Stimulated activated CD8-positive, alpha-beta memory T cell treated with anti-CD3 and anti-CD28 coated beads, Interleukin-4, amount 100 ng/mL, for 24 hours (primary cell): ENCODE measurements at regions not wholly inside any gene's neighbourhood (a gene's known extent, or its start where the extent isn't known, plus 50 kb on each side); places are given as distances from the start of the nearest gene placed in this dataset.

Experiments used
- DNase-seq: peaks from one replicate; pipeline ENCODE4 v3.0.0-alpha.2; 2020; ENCODE audit warnings: low read depth

DNA sequence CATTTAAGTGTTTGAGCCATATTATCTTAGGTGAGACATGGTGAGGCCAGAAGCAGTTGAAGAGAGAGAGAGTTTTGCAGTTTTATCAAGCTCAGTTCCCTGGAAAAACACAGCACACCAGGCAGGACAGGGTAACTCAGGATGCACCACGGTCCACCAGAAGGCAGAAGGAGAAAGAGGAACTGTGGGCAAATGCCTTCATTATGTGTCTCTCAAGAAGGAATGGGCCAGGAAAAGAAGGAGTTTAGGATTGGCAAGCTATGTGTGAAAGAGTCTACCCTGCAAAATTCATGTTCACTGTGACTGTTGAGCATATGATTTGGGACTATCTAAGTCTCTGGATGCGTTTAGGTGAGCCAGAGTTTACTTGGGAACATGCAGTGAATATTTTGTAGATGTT, 934.5 kb upstream of the MIR17HG start:
- no peak for DNase-seq

DNA sequence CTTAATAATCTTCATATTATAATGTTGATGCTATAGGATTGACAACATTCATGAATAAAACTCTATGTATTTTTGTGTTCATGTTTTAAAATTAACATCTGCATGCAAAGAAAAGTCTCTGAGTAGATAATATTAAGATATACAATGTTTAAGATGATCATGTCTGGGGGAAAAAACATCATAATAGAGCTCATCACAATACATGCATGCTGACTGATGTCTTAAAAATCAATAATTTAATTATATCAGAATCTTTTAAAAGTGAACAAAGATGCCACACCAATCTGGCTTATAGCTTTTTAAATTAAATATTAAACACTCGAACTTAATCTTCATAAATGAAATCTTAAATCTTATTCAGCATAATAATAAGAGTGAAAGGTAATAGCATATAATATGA, 933.9 kb upstream of the MIR17HG start:
- no peak for DNase-seq

DNA sequence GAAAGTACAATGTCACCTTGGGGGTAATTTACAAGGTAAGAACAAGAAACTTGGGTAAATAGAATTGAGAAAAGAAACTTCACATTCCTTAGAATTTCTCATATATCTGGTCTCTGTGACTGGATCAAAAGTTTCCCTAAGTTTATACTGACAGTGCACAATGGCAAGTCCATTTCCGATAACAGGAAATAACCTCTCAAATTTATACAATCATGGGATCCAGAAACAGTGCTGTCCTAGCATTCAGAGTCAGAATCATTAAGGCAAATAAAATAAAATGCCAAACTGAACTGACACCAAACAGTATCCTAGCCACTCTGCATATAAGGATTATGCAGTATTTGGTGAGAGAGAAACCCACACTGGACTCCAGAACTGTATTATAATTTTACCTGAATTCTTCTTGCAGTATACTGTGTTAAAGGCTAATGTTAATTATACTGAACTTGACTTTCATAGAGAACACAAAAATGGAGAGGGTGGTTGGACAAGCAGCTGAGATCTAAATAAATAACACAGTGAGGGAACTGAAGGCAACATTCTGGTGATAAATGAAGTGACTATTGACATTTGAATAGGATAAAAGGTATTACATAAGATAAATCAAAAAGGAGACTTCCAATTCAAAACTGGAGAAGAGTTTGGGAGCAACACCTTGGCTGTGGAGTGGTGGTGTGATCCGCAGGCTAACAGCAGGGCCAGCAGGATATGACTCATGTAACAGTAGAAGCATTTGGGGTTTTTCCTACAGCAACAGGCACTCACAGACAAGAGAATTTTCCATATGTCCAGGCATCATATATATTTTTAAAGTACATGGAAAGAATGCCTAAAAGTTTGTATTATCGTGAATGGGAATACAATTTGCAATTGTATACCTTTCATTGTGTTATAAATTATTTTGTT, 932.5 kb upstream of the MIR17HG start:
- no peak for DNase-seq

DNA sequence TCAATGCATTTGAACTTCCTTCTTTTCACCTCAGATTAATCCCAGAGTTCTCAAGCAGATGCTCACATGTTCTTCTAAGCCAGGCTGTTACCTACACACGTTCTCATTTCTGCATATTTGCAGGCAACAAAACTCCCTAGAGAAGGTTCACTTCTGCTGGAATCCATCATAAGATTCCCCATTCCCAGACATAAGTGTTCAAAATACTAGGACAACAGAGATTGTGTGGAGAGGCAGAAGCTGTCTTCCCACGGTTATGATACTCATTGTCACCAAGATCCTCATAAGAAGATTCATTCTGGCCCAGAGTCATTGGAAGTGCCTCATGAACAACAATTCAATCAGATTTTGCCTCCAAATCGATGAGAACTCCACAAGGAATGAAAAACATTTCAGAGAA, 931.6 kb upstream of the MIR17HG start:
- no peak for DNase-seq

DNA sequence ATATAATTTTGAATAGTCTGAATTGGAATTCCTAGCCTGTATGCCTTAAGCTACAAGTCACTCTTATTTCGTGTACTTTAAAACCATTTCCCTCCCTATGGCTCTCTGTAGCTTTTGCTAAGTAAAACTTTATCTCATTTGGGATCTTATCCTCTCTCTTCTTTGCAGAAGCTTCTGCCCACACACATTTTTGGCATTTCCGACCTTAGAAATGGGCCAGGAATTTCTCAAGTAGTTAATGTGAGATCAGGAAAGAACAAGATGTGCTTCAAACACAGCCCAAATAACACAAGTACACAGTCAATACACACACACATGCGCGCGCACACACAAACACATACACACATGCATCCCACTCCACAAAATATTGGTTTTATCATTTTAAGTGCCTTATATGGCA, 931.0 kb upstream of the MIR17HG start:
- no peak for DNase-seq

DNA sequence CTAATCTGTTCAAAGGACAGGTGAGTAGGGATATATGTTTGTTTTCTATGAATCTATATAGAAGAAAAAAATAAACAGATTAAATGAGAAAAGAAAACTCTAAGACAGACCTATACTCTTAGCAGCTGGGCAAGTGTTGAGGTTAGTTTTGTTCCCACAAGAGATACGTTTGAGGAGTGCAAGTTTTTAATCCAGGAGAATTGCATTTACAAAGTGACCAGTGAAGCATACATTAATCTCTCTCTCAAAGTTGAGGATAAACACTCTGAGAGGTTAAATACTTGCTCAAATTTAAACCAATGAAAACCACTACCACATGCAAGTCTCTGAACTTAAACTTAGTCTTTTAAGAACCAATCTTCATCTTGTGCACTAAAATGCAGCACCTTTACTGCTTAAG, 930.5 kb upstream of the MIR17HG start:
- DNase-seq = no peak

DNA sequence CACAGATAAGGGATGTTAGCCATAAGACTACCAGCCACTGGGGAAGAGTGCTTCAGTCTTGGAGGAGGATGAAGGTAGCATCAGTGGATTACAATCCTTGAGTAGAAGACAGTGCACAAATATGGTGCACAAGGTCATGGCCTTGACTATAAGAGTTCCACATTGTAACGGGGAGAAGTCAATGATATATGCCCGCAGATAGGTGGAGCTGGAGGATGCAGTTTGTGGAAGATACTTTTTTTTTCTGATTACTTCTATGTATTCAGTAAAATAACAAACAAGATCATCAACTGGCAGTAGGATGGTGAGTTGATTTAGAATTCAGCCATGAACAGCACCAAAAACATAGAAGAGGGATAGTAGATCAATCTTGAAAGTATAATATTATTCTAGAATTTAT, 926.8 kb upstream of the MIR17HG start:
- DNase-seq = no peak

DNA sequence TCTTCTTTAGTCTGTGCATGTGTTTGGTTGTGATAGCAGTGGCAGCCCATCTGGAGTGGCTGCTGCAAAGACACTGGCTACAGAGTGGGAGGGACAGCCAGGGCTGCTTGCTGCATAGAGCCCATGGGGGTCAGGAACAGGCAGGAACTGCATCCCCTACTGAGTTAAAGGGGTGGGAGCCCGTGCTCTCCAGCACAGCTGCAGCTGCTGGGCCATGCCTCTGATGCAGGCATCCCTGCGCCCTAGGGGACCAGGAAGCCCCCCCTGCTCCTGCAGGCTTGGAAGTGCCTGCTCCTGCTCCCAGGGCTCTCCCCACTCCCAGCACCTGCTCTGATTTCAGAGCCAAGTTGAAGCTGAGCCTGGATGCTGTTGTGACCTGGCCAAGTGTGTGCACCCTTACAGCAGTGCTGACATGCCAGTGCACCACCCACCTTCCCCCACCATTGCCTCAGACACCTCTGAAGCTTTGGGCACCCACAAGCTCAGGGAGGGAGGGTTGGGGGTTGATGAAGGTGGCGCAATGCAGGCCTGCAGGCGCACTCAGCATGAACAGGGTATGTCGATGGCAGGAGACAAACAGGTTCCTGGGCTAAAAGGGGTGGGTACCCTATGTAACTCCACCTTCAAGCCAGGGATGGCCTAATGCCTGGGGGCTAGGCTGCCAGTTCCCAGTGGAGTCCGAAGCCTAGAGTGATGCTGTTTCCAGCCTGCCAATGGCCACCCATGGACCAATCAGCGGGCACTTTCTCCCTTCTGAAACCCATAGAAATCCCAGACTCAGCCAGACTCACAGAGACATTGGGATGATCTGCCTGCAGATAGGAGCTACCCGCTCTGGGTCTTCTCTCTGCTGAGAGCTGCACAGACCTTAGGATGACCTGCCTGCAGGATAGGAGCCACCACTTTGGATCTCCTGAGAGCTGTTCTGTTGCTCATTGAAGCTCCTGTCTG, 919.9 kb upstream of the MIR17HG start:
- DNase-seq = no peak

DNA sequence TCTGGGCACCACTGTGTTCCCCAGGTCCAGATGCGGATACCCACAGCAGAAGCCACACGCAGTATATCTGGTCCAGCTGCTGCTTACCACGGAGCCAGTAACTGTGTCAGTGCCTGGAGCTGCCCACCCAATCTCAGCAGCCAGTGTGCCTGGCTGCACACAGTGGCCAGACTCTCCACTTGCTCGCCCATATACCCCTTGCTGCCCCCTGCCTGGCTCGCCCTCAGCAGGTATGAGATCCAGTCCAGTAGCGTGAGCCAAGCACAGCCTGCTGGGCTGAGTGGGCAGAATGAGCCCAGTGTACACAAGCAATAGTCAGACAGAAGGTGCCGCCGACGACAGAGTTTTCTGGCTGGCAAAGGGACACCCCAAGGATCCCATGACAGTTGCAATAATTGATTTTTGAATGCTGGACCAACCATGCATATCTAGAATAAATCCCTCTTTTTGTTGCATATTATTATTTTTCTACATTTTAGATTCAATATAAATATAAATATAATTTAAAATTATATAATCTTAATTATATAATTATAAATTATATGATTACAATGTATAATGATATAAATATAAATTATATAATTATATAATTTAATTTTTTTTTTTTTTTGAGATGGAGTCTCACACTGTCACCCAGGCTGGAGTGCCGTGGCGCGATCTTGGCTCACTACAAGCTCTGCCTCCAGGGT, 918.8 kb upstream of the MIR17HG start:
- no peak for DNase-seq

DNA sequence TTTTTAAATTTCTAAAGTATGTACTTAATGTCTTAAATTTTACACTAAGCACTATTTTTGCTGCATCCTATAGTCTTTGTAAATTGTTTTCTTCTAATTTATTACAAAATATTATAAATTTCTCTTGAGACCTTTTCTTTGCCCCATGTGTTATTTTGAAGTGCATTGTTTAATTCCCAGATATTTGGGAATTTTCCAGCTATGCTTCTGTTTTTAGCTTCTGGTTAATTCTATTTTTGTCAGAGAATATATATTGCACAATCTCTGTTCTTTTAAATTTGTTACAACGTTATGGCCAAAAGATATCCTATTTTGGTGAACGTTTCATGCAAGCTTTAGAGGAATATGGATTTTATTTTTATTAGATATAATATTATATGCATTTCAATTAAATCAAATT, 917.4 kb upstream of the MIR17HG start:
- no peak for DNase-seq

DNA sequence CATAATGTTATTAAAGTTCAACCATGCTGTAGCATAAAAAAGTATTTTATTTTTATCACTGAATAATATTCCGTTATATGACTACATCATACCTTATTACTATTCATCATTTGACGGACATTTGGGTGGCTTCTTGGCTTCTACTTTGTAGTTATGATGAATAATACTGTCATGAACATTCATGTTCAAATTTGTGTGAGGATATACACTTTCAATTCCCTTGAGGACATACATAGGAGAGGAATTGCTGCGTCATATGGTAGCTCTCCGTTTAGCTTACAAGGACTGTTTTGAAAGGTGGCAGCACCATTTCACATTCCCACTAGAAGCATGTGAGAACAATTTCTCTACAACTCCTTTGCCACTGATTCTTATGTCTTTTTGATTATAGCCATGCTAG, 910.8 kb upstream of the MIR17HG start:
- DNase-seq = no peak

DNA sequence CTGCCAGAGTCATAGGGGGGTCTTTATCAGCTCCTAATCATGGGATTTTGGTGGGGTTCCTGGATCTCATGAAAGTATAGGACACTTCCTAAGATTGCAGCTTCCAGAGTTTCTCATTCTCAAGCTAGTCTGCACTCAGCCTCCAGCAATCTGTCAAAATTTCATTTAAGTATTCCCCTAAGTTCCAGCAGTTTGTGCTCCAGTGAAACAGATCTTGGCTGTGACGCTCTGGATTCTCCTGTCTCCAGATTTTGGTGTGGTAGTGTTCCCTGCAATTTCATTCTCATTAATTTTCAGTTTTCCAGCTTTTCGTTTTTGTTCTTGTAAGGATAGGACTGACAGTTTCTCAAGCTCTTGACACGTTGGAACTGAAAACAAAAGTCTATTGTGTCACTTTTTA, 908.9 kb upstream of the MIR17HG start:
- DNase-seq = no peak

DNA sequence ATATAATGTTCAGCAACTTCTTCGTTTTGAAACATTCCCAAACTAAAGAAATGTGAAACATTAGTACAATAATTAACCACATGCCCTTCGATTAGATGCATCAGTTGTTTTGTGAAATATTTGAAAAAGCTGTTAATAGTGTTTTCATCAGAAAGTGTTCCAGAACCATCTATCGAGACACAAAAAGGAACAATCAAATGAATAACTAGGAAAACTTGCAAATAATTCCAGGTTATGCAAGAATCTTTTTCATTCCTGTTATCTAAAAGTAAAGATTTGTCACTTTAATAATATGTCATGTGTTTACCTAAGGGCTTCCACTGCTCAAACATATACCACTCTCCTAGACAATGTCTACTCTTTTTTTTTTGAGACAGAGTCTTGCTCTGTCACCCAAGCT, 904.2 kb upstream of the MIR17HG start:
- no peak for DNase-seq

DNA sequence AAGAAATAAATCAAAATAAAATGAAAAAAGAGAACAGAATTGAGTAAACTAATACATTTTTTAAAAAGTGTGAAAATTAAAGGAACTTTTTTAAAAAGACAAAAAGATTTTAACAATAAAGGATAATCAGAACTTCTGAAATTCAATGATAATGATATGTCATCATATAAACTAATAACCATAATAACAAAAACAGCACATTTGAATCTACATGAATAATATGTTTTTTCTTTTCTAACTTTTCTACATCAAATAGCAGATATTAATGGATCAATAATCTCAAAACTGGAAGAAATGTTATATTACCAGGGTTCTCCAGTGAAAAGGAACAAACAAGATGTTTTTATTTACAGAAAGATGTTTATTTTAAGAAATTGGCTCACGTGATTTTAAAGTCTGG, 903.3 kb upstream of the MIR17HG start:
- no peak for DNase-seq

DNA sequence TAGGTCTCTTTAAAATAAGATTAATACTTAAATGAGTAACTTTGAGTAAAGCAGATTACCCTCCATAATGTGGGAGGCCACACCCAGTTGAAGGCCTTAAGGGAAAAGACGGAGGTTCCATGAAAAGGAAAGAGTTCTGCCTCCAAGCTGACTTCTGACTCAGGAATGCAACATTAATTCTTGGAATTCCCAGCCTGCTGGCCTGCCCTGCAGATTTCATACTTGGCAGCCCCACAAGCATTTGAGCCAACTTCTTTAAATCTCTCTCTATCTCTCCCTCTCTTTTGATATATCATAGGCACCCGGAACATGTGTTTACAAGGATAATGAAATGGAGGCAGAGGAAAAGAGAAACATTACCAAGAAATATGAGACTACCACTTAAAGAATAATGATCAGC, 902.3 kb upstream of the MIR17HG start:
- DNase-seq = no peak

DNA sequence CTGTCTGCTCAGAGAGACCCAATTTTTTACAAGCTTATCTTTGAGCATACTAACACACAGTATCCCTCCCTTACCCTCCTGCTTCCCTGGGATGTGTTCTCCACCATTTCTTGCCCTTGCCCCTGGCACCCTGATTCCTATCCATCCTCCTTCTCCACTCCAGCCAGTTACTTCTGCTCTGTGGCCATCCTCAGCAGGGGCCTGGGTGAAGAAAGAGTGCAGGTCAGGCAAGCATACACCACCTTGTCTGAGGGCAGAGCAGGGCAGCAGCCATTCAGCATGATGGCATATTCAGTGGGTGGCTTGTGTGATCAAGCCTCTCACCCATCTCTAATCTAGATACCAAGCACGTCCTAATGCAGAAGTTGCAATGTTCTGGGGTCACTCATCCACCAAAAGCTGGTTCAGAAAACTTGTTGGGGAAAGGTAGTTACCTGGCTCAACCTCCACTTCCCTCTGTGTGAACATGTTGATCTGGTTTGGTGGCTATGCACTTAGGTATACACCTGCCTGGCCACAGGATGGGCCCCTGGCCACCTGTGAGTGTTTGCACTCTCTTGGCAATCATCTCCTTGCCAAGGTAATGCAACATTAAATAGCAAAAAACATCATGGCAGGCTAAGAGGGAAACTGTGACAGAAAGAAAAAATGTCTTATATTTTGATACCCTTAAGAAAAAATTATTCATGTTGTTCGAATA, 900.3 kb upstream of the MIR17HG start:
- no peak for DNase-seq

DNA sequence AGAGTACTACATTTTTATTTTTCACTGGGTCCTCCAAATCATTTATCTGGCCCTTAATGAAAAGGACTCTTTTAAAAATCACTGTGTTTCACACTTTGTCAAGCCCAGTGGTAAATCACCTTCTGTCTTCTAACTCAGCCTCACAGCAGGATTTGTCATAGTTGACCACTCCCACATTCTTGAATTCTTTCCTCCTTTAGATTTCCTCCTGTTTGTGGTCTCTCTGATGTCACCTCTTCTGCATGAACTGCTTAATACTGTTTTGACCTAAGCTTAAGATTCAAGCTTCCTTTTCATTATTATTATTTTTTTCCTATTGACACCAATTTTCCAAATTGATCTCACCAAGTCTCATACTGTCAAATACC, 899.8 kb upstream of the MIR17HG start:
- no peak for DNase-seq

DNA sequence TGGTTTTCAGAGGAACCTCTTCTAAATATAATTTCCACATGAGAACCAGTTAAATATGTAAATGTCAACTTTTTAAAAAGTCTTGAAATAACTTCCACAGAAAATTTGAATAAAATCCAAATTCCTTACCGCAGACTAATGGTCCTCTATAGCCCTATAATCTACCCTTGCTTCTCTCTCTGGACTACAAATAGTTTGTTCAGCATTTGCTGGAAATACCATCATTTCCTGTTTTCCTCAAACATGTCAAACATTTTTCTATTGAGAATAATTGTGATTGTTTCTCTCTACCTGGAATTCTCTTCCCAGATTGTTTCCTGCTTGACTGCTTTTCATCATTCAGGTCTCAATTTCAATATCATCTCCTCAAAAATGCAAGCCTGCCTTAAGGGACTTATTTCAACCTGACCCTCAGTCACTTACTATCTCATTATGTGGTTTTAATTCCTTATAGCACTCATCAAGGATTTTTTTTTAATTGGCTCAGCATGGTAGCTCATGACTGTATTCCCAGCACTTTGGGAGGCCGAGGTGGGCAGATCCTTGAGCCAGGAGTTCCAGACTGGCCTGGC, 898.9 kb upstream of the MIR17HG start:
- no peak for DNase-seq

DNA sequence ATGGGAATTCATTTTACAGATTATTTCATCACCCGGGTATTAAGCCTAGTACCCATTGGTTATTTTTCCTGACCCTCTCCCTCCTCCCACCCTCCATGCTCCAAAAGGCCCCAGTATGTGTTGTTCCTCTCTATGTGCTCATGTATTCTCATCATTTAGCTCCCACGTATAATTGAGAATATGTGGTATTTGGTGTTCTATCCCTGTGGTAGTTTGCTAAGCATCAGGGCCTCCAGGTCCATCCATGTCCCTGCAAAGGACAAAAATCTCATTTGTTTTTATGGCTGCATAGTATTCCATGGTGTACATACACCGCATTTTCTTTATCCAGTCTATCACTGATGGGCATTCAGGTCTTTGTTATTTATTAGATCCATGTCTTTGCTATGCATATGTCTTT, 894.1 kb upstream of the MIR17HG start:
- DNase-seq = no peak

DNA sequence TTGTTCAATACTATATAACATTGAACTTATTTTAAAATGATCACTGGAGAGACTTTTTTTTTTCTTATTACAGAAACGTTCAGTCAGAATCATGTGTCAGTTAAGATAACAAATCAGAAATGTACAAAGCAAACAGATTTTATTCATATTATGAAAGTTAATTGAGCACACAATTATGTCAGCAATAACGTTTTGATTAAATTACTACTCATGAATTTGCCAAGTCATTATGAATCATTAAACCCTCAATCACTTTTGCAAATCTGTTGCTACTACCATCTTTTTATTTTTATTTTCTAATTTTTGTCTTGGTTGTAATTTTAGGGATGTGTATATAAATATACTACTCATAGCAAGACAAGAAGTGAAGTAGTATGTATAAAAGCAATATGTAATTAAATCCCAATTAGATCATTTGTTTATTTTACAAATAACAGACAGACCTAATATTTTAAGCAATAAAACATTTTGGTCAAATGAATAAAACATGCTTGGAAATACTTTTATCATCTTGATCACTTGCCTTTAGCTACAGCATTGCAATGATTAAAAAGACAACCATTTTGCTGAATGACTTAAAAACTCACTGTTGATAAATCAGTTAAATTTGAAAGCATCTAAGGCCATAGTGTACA, 893.4 kb upstream of the MIR17HG start:
- DNase-seq = no peak

DNA sequence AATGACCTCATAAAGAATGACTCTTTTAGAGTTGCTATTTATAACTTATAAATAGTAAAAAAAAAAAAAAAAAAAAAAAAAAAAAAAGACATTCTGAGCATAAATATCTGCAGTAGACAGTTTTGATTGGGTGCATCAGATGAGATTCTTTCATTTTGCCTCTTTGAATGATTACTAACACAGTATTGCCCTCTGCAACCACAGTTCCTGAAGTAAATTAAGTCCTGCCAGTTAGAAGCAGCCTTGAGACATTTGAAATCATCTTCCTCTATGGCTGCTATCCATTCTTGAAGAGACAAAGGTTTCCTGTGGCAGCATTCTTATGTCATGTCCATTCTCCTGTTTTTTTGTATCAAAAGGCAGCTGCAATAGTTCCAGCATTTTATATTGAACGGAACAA, 892.4 kb upstream of the MIR17HG start:
- DNase-seq = no peak
